ENCODE measurements at regions not wholly inside any gene's neighbourhood (a gene's known extent, or its start where the extent isn't known, plus 50 kb on each side); places are given as distances from the start of the nearest gene placed in this dataset.

GRCh38 chr16:65783709-65784474 lies 582.6 kb upstream of the CDH5 start:
- ATAC-seq (no peak), DNase-seq (no peak)
- intact Hi-C loops (cut with DNase I): no loop called here

DNA sequence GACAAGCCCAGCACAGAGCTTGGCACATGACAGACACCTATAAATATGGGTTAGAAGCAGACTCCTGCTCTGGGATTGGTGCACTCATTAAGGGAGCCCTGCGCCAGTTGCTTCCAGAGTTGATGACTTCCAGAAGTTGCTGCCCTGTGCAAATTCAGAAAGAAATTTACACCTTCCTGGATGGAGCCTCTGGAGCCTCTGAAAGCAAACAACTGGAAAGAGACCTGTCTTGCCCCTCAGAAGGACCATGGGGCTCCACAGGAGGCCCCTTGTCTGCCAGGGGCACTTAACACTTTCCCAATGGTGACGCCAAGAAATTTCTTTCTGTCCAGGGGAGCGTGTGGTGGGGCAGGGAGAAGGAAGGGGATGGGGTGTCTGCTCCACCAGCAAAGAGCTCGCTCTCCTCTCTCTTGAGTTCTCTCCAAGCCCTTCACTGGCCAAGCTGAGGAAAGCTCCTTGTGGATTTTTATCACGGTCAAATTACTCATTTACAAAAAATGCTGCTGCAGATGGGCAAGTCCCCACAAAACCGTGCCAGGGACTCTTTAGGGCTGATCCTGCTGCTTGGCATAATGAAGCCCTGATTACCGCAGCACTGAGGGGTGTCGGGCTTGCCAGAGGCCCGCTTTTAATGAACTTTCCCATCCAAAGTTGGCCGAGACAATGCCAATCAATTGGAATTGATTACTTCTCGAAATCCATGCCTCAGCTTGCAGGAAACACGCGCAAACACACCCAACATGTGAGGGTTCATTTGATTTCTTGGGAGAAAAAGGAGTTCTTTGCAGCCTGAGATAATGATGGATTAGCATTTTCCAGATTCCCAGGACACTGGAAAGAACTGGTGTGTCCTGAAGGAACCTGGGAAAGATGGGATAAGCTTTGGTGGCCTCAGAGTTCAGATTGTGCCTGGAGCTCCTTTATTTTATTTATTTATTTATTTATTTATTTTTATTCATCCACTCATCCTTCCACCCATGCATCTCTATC lies 583.6 kb upstream of the CDH5 start:
- peak; percentile 24 for DNase-seq
- intact Hi-C loops (cut with DNase I): no loop called here
- ATAC-seq: peak; percentile 63 to 77

DNA sequence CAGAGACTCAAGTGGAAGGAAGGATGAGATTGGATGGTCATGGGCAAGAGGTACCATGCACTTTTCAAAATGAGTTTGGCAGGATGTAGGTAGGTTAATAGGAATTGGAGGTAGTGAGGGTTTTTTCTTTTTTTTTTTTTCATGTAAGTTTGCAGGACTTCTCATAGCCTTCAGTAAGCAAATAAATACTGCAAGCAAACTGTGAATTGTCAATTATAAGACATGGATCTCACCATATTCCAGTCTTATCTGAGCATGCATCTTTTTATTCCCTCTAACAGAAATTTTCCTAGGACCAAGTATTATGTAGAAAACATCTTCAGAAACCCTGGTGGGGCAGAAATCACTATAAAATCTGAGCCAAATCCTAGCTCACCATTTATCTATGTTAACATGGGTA lies 584.6 kb upstream of the CDH5 start:
- ATAC-seq (no peak), DNase-seq (no peak)
- intact Hi-C loops (cut with DNase I): no loop called here

DNA sequence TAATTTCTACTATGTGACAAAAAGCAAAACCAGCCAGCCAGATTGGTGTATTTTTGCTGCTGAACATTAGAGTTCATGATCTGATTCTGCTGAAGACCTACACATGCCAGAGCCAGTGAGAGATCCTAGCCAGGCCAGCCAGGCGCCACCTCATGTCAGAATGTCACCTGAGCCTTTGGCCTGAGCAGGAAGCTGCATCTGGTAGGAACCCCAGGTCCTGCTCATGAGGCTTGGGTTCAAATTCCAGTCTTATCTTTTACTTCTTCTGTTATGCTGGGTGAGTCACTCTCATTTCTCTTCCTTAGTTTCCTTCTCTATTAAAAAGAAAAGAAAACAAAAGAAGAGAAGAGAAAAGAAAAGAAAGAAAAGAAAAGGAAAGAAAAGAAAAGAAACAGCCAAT lies 585.1 kb upstream of the CDH5 start:
- no peak for ATAC-seq
- intact Hi-C loops (cut with DNase I): no loop called here
- no peak for DNase-seq

- DNase-seq (no peak), ATAC-seq (no peak)
- intact Hi-C loops (cut with DNase I): no loop called here
Observed at GRCh38 chr16:65779201-65779600, 587.3 kb upstream of the CDH5 start.

- no peak for ATAC-seq
- no peak for DNase-seq
- intact Hi-C loops (cut with DNase I): no loop called here
Observed at GRCh38 chr16:65776639-65777183, 589.8 kb upstream of the CDH5 start.

GRCh38 chr16:65775829-65776228 lies 590.7 kb upstream of the CDH5 start:
- intact Hi-C loops (cut with DNase I): no loop called here
- ATAC-seq: no peak
- no peak for DNase-seq

DNA sequence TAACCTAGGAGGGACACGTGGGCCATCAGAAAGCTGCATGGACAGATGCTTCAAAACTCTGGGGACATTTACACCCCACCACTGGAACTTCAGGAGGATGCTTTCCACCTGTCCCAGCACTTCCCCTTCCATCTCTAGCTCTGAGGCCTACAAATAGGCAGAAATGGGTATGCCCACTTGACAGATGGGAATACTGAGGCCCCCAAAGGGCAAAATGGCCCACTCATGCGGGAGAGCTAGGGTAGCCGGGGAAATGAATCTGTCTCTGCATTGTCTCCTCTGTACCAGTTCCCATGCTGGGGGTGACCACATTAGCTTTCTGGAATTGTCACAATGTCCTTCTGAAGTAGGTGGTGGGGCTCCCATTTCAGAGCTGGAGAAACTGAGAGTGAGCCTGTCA lies 592.1 kb upstream of the CDH5 start:
- DNase-seq (no peak), ATAC-seq (no peak)
- intact Hi-C loops (cut with DNase I): no loop called here

DNA sequence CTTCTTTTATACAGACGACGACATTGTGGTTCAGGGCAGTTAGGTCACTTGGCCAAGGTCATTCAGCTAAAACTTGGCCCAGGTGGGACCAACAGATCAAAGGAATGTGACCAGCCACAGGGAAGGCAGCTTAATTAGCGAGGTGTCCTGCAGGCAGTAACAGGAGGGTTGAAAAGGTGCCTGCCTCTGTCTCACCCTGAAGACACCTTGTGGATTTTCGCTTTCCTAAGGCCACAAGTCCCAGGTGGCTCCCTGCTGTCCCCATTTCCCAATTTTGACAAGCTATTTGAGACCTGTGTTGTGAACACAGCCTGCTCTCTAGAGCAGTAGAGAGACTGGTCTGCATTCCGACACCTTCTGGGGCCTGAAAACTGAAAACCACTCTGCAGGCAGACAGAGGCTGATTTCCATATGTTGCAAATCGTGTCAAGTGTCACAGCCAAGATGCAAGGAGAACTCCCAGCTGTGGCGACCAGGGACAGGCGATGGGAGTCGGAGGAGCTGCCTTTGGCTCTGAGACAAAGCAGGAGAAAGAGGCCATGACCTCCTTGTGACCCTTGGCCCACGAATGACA lies 593.1 kb upstream of the CDH5 start:
- ATAC-seq: no peak
- intact Hi-C loops (cut with DNase I): no loop called here
- no peak for DNase-seq

DNA sequence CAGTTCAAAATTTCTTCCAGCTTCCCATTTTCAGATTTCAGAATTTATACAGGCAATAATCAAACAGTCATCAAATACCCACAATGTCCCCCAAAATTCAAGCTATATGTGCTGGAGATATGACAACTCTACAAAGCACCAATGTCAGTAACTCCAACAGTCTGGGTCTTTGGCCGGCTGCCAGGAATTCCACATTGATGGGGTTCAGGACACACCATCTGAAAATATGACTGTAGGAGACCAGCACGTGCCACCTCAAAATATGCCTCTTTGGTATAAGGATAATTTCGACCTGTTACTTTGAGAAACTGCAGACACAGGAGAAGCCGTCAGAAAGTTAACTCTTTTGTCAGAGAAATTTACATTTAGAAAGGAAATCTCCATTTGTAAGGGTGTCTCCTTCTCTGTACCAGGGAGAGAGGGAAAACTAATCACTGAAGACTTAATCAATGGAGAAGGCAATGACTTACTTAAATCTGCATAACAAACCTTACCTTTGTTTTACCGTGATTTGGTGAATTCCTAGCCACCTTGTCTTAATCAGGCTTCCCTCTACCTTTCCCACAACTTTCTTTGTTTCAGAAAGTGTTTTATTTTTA lies 594.3 kb upstream of the CDH5 start:
- intact Hi-C loops (cut with DNase I): no loop called here
- DNase-seq (no peak), ATAC-seq (no peak)

DNA sequence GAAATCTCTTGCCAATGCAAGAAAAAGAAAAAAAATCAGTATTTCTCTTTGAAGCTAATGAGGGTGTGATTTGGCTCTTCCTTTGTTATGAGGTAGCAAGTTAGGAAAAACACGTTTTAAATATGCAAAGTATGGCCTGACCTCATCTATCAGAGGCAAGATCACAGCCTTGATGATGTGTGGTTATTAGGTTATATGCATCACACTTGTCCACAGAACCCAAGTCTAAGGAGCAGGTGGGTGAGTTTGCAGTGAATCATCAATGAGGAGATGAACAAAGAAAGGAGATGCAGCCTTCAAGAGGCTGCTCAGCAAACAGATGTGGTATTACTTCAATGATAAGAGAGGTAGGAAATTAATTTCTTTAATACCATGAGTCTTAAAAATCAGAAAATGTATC lies 594.8 kb upstream of the CDH5 start:
- no peak for ATAC-seq
- intact Hi-C loops (cut with DNase I): no loop called here
- DNase-seq: no peak

- ATAC-seq: no peak
- intact Hi-C loops (cut with DNase I): no loop called here
- DNase-seq: no peak
Observed at GRCh38 chr16:65770752-65771151, 595.7 kb upstream of the CDH5 start.

GRCh38 chr16:65769776-65770438 lies 596.6 kb upstream of the CDH5 start:
- DNase-seq (no peak), ATAC-seq (no peak)
- intact Hi-C loops (cut with DNase I): no loop called here

- peak in 1 of 2 donors; percentile 59 for ATAC-seq
- intact Hi-C loops (cut with DNase I): no loop called here
- no peak for DNase-seq
Observed at GRCh38 chr16:65769055-65769465, 597.4 kb upstream of the CDH5 start.

GRCh38 chr16:65767125-65767524 lies 599.4 kb upstream of the CDH5 start:
- intact Hi-C loops (cut with DNase I): no loop called here

GRCh38 chr16:65763640-65764305 lies 602.7 kb upstream of the CDH5 start:
- ATAC-seq (no peak), DNase-seq (no peak)
- intact Hi-C loops (cut with DNase I): no loop called here

More at GRCh38 chr16:65767125-65767524, 599.4 kb upstream of the CDH5 start:
- ATAC-seq (no peak), DNase-seq (no peak)

- DNase-seq: no peak
- ATAC-seq: no peak
- intact Hi-C loops (cut with DNase I): no loop called here
Observed at GRCh38 chr16:65760874-65761273, 605.6 kb upstream of the CDH5 start.

DNA sequence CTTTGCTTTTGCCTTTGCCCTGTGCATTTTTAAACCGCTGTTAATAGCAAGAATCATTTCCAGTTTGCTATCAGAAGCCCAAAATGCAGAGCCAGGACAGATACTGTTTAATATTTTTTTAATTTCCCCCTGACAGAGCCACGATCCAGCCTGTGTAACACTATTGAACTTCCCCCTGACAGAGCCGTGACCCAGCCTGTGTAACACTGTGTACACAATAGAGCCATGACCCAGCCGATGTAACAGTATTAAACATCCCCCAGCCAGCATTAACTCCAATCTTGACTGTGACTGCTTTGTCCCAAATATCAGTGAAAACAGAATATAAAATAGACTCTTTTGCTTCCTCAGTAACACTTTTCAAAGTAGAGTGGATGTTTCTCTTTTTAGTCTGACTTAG lies 607.9 kb upstream of the CDH5 start:
- intact Hi-C loops (cut with DNase I): no loop called here
- DNase-seq (no peak), ATAC-seq (no peak)
